ENCODE measurements at regions not wholly inside any gene's neighbourhood (a gene's known extent, or its start where the extent isn't known, plus 50 kb on each side); places are given as distances from the start of the nearest gene placed in this dataset.

GRCh38 chr2:225764346-225764745 lies 364.8 kb downstream of the NYAP2 start:
- Histone ChIP-seq H3K36me3 (ENCODE audit: insufficient read depth) (no peaks in the 10 kb centered on the region), H3K4me1 (ENCODE audit: insufficient read depth) (no peaks in the 10 kb centered on the region), H3K4me3 (no peak overlapping the region), H3K9me2 (ENCODE audit: insufficient read depth) (peaks cover 7% of the 10 kb centered on the region; the same call in 1 of the 2 replicates), H2AFZ (no peak overlapping the region), H3K27ac (ENCODE audit: low read depth) (no peak overlapping the region), H3K4me2 (no peak overlapping the region), H4K20me1 (replicated peaks; ENCODE audit: insufficient read depth) (no peaks in the 10 kb centered on the region), H3F3A (replicated peaks; ENCODE audit: low read depth) (no peaks in the 10 kb centered on the region), H3K79me2 (replicated peaks; ENCODE audit: insufficient read depth) (no peaks in the 10 kb centered on the region), H3K27me3 (ENCODE audit: insufficient read depth) (no peaks in the 10 kb centered on the region)
- Mint-ChIP-seq H3K4me1 (no peaks in the 10 kb centered on the region), H3K27ac (no peak overlapping the region), H3K4me3 (no peak overlapping the region), H3K9me3 (no peaks in the 10 kb centered on the region), H3K27me3 (ENCODE audit: insufficient read depth, low read depth, poor library complexity) (no peaks in the 10 kb centered on the region), H3K36me3 (ENCODE audit: low read depth) (no peaks in the 10 kb centered on the region)
- ATAC-seq (no peak), DNase-seq (ENCODE audit: low spot score) (no peak)
- TF ChIP-seq REST (IDR thresholded peaks at IDR 0.05; ENCODE audit: unreplicated experiment) (no peak), CTCF (conservative IDR thresholded peaks at IDR 0.05; ENCODE audit: low read depth in 2 of 2) (no peak), NANOG (IDR thresholded peaks at IDR 0.05; ENCODE audit: borderline replicate concordance) (no peak), EZH2phosphoT487 (IDR thresholded peaks at IDR 0.05; ENCODE audit: unreplicated experiment) (no peak)

GRCh38 chr2:225763711-225764110 lies 364.2 kb downstream of the NYAP2 start:
- DNase-seq (ENCODE audit: low spot score) (no peak), ATAC-seq (no peak)
- H2AFZ ChIP-seq, result no peak overlapping the region
- H3K36me3 ChIP-seq (ENCODE audit: insufficient read depth), result no peaks in the 10 kb centered on the region
- H3K4me3 ChIP-seq, result no peak overlapping the region
- Mint-ChIP-seq H3K27me3 (ENCODE audit: insufficient read depth, low read depth, poor library complexity) (no peaks in the 10 kb centered on the region), H3K27ac (no peak overlapping the region), H3K9me3 (no peaks in the 10 kb centered on the region), H3K4me1 (no peaks in the 10 kb centered on the region), H3K36me3 (ENCODE audit: low read depth) (no peaks in the 10 kb centered on the region), H3K4me3 (no peak overlapping the region)
- H3K4me1 ChIP-seq (ENCODE audit: insufficient read depth), result no peaks in the 10 kb centered on the region
- H3K79me2 ChIP-seq (replicated peaks; ENCODE audit: insufficient read depth), result no peaks in the 10 kb centered on the region
- H4K20me1 ChIP-seq (replicated peaks; ENCODE audit: insufficient read depth), result no peaks in the 10 kb centered on the region
- H3F3A ChIP-seq (replicated peaks; ENCODE audit: low read depth), result no peaks in the 10 kb centered on the region
- H3K27me3 ChIP-seq (ENCODE audit: insufficient read depth), result no peaks in the 10 kb centered on the region
- H3K9me2 ChIP-seq (ENCODE audit: insufficient read depth), result peaks cover 7% of the 10 kb centered on the region; the same call in 1 of the 2 replicates
- H3K4me2 ChIP-seq, result no peak overlapping the region
- no peak overlapping the region for H3K27ac ChIP-seq (ENCODE audit: low read depth)
- TF ChIP-seq JUNB (IDR thresholded peaks at IDR 0.05; ENCODE audit: unreplicated experiment) (no peak), CREB1 (CRISPR knock-in tag; IDR thresholded peaks at IDR 0.05; ENCODE audit: low read depth) (no peak), NANOG (IDR thresholded peaks at IDR 0.05; ENCODE audit: borderline replicate concordance) (no peak), POLR2AphosphoS5 (IDR thresholded peaks at IDR 0.05; ENCODE audit: low read depth) (no peak), ZNF462 (CRISPR knock-in tag; IDR thresholded peaks at IDR 0.05) (no peak)
